Natural killer cell (primary cell): ENCODE measurements at regions not wholly inside any gene's neighbourhood (a gene's known extent, or its start where the extent isn't known, plus 50 kb on each side); places are given as distances from the start of the nearest gene placed in this dataset.

Experiments
- ATAC-seq, 3 donors: fragments of 150-1000 bp in 2 of 3; fragments of 200-7000 bp in 1 of 3; cut with Tn5 transposase; 1 replicate in 1 of 3; 2 replicates in 2 of 3; pipeline ENCODE4 v1.10.0; 2021; ENCODE audit warnings: mild to moderate bottlenecking in 2 of 3, moderate library complexity in 2 of 3
- DNase-seq, 2 donors: peaks; one replicate each; pipeline versions ENCODE4 v3.0.0 to v3.0.0-alpha.2; 2013 to 2021; ENCODE audit warnings: mixed read lengths in 1 of 2
- H3K27ac ChIP-seq: one replicate; pipeline ENCODE4 v1.5.1; 2013; ENCODE audit warnings: mild to moderate bottlenecking, low read length
- H3K27me3 ChIP-seq: one replicate; pipeline ENCODE4 v1.6.1; 2013; ENCODE audit warnings: low read length; ENCODE audit not compliant: control insufficient read depth, insufficient read depth
- H3K36me3 ChIP-seq: one replicate; pipeline ENCODE4 v1.6.1; 2013; ENCODE audit warnings: low read length; ENCODE audit not compliant: control insufficient read depth, insufficient read depth
- H3K4me1 ChIP-seq: one replicate; pipeline ENCODE4 v1.6.1; 2013; ENCODE audit warnings: low read length; ENCODE audit not compliant: control insufficient read depth, insufficient read depth
- H3K4me3 ChIP-seq: one replicate; pipeline ENCODE4 v1.5.1; 2013; ENCODE audit warnings: low read length
- H3K9me3 ChIP-seq: one replicate; pipeline ENCODE4 v1.6.1; 2013; ENCODE audit warnings: low read length; ENCODE audit not compliant: control insufficient read depth, insufficient read depth
- H3K27ac Mint-ChIP-seq, 2 donors: one replicate each; pipeline ENCODE4 v1.8.0; 2022; ENCODE audit warnings: mild to moderate bottlenecking in 2 of 2, mixed read lengths in 2 of 2, moderate library complexity in 1 of 2
- H3K27me3 Mint-ChIP-seq, 2 donors: one replicate each; pipeline ENCODE4 v1.8.0; 2022; ENCODE audit warnings: low read depth in 2 of 2, mixed read lengths in 2 of 2
- H3K36me3 Mint-ChIP-seq: one replicate; pipeline ENCODE4 v1.8.0; 2022; ENCODE audit warnings: mixed read lengths
- H3K4me1 Mint-ChIP-seq, 2 donors: one replicate each; pipeline ENCODE4 v1.8.0; 2022; ENCODE audit warnings: mixed read lengths in 2 of 2
- H3K4me3 Mint-ChIP-seq: one replicate; pipeline ENCODE4 v1.8.0; 2022; ENCODE audit warnings: mild to moderate bottlenecking, moderate library complexity, mixed read lengths
- H3K9me3 Mint-ChIP-seq, 2 donors: one replicate each; pipeline ENCODE4 v1.8.0; 2022; ENCODE audit warnings: mixed read lengths in 2 of 2
- WGBS: methylation state at CpG from one replicate; pipeline ENCODE4 v1.1.7; 2013; ENCODE audit warnings: missing lambda C conversion rate; ENCODE audit not compliant: insufficient coverage; 5-methylcytosine and 5-hydroxymethylcytosine counted together
- intact Hi-C: fragments of 100-400 bp; cut with micrococcal nuclease; formaldehyde crosslinking; loops from one replicate; pipeline ENCODE4 v1.14.2; 2022
- TF ChIP-seq, protein P1 (sequence below): fragments of 200-600 bp; IDR thresholded peaks from one replicate; pipeline ENCODE4 v1.8.0; 2022; ENCODE audit warnings: antibody characterized with exemption

DNA sequence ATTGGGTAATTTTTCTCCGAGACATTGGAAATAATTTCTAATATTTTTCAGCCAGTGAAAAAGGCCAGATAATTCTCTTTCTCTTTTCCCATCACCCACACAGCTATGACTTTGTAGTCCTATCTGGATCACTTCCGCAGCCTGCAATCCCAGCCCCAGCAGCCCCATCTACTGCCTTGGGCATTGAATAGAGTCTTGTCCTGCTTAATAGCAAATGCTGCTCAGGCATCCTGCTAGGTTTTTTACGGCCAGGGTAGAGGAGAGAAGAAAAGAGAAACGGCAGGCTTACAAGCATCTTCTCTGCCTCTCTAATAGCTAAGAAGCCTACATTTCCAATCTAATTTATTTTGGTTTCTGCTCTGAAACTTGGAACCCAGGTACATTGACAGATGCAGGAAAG is 154.3 kb upstream of the B3GAT1 start:
- TF ChIP-seq, protein P1, sequence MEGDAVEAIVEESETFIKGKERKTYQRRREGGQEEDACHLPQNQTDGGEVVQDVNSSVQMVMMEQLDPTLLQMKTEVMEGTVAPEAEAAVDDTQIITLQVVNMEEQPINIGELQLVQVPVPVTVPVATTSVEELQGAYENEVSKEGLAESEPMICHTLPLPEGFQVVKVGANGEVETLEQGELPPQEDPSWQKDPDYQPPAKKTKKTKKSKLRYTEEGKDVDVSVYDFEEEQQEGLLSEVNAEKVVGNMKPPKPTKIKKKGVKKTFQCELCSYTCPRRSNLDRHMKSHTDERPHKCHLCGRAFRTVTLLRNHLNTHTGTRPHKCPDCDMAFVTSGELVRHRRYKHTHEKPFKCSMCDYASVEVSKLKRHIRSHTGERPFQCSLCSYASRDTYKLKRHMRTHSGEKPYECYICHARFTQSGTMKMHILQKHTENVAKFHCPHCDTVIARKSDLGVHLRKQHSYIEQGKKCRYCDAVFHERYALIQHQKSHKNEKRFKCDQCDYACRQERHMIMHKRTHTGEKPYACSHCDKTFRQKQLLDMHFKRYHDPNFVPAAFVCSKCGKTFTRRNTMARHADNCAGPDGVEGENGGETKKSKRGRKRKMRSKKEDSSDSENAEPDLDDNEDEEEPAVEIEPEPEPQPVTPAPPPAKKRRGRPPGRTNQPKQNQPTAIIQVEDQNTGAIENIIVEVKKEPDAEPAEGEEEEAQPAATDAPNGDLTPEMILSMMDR, result no peak
- H3K4me1 ChIP-seq, result no peaks in the 10 kb centered on the region
- Mint-ChIP-seq H3K9me3 (no peaks in the 10 kb centered on the region), H3K4me1 (no peaks in the 10 kb centered on the region), H3K27ac (no peak overlapping the region), H3K27me3 (peaks cover 10 to 11% of the 10 kb centered on the region in 2 donors), H3K4me3 (no peak overlapping the region), H3K36me3 (no peaks in the 10 kb centered on the region)
- intact Hi-C loops, result no loop called here
- no peak overlapping the region for H3K4me3 ChIP-seq
- H3K9me3 ChIP-seq, result no peaks in the 10 kb centered on the region
- no peaks in the 10 kb centered on the region for H3K36me3 ChIP-seq
- 97% methylated on average over 3 of the region's 4 CpGs for WGBS
- no peaks in the 10 kb centered on the region for H3K27me3 ChIP-seq
- H3K27ac ChIP-seq, result no peak overlapping the region
- no peak for DNase-seq
- no peak for ATAC-seq

DNA sequence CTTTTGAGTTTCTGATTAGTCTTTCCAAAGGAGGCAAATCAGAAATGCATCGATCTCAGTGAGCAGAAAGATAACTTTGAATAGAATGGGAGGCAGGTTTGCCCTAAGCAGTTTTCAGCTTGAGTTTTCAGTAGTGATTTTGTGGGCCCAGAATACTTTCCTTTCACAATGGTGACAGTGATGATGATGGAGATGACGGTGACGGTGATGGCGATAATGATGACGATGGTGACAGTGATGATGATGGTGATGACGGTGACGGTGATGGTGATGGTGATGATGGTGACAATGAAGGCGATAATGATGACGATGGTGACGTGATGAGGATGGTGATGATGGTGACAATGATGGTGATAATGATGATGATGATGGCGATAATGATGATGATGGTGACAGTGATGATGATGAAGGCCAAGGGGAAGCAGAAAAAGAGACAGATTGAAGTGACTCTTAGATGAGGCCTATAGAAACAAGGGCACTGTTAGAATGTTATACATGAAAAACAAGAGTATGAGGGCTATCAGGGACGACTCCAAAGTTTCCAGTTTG is 153.4 kb upstream of the B3GAT1 start:
- 86% methylated on average over 12 of the region's 12 CpGs for WGBS
- no peak for ATAC-seq
- intact Hi-C loops, result no loop called here

DNA sequence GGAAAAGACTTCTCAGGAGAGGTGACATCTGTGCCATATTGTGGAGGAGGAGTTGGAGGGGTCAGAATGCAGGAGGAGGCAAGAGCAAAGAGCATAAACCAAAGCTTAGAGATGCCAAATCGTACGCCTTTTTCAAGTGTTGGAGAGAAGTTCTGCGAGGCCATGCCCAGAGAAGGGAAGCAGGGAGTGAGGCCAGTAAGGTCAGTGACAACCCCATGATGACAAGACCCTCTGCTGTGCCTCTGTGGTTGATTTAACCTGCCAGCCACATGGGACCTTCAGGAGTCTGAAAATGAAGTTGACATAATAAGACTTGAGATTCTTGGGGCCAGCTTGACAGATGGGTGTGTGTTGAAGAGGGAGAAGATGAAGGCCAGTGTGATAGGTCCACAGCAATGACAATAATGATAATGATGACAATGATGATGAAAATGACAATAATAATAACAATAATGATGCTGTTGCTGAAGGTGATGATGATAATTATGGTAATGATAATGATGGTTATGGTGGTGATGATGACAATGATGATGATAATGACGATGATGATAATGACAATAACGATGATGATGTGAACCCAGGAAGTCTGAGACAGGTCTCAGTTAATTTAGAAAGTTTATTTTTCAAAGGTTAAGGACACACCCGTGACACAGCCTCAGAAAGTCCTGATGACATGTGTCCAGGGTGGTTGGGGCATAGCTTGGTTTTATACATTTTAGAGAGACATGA is 152.6 kb upstream of the B3GAT1 start:
- intact Hi-C loops, result no loop called here
- ATAC-seq (no peak), DNase-seq (no peak)
- Mint-ChIP-seq H3K4me3 (no peak overlapping the region), H3K4me1 (peaks cover 0 to 10% of the 10 kb centered on the region in 2 donors), H3K27me3 (peaks cover 0 to 8% of the 10 kb centered on the region in 2 donors), H3K36me3 (no peaks in the 10 kb centered on the region), H3K27ac (no peak overlapping the region), H3K9me3 (no peaks in the 10 kb centered on the region)
- Histone ChIP-seq H3K27ac (no peak overlapping the region), H3K4me1 (peaks cover 9% of the 10 kb centered on the region), H3K9me3 (no peaks in the 10 kb centered on the region), H3K36me3 (no peaks in the 10 kb centered on the region), H3K27me3 (no peaks in the 10 kb centered on the region), H3K4me3 (no peak overlapping the region)
- TF ChIP-seq, protein P1, result no peak
- 87% methylated on average over 6 of the region's 6 CpGs for WGBS

More for the DNA sequence above, 153.4 kb upstream of the B3GAT1 start:
- peaks cover 3% of the 10 kb centered on the region for H3K4me1 ChIP-seq
- Mint-ChIP-seq H3K27ac (no peak overlapping the region), H3K4me3 (no peak overlapping the region), H3K9me3 (no peaks in the 10 kb centered on the region), H3K27me3 (peaks cover 6 to 8% of the 10 kb centered on the region in 2 donors), H3K36me3 (no peaks in the 10 kb centered on the region), H3K4me1 (peaks cover 0 to 2% of the 10 kb centered on the region in 2 donors)
- TF ChIP-seq, protein P1, result no peak
- H3K36me3 ChIP-seq, result no peaks in the 10 kb centered on the region
- H3K27ac ChIP-seq, result no peak overlapping the region
- no peaks in the 10 kb centered on the region for H3K27me3 ChIP-seq
- no peak overlapping the region for H3K4me3 ChIP-seq
- no peak for DNase-seq
- no peaks in the 10 kb centered on the region for H3K9me3 ChIP-seq
